ENCODE measurements at regions not wholly inside any gene's neighbourhood (a gene's known extent, or its start where the extent isn't known, plus 50 kb on each side); places are given as distances from the start of the nearest gene placed in this dataset.

GRCh38 chr14:54106661-54107377 lies 150.2 kb upstream of the BMP4 start:
- FAIRE-seq (no peak), DNase-seq (ENCODE audit: low read depth in 1 of 2, low spot score in 2 of 2) (no peak)
- no peak overlapping the region for H2BK5ac ChIP-seq (ENCODE audit: low read depth, low read length)
- no peak overlapping the region for H4K5ac ChIP-seq (ENCODE audit: insufficient read length, low read depth, low read length)
- H3K56ac ChIP-seq (replicated peaks; ENCODE audit: insufficient read length, low read depth, low read length), result no peak overlapping the region
- TF ChIP-seq SIN3A (conservative IDR thresholded peaks at IDR 0.05 in 1 of 2, IDR thresholded peaks at IDR 0.05 in 1 of 2; ENCODE audit: low read depth in 1 of 2, low read length in 2 of 2), result no peak
- TF ChIP-seq JUND (IDR thresholded peaks at IDR 0.05; ENCODE audit: low read length), result no peak
- TF ChIP-seq RNF2 (IDR thresholded peaks at IDR 0.05; ENCODE audit: borderline replicate concordance, low read depth, low read length, missing control alignments, poor library complexity, severe bottlenecking), result no peak
- no peak for TF ChIP-seq JUN (IDR thresholded peaks at IDR 0.05; ENCODE audit: low read depth, low read length)
- TF ChIP-seq TEAD4 (IDR thresholded peaks at IDR 0.05; ENCODE audit: low read depth, low read length), result peak; percentile 91
- no peak for TF ChIP-seq ASH2L (IDR thresholded peaks at IDR 0.05; ENCODE audit: low read length)
- H3K79me2 ChIP-seq (ENCODE audit: control insufficient read depth in 1 of 2, insufficient read depth in 2 of 2, low read length in 2 of 2), result no peaks in the 10 kb centered on the region
- POLR2A ChIA-PET (ENCODE audit: partially characterized antibody), result no interaction called here
- H4K91ac ChIP-seq (replicated peaks; ENCODE audit: insufficient read length, low read length), result no peak overlapping the region
- no peaks in the 10 kb centered on the region for H4K20me1 ChIP-seq (replicated peaks in 1 of 2; ENCODE audit: control insufficient read depth in 1 of 2, insufficient read depth in 2 of 2, low read length in 2 of 2)
- H2BK20ac ChIP-seq (ENCODE audit: low read length), result no peak overlapping the region
- H3K4me3 ChIP-seq (ENCODE audit: extremely low read depth in 1 of 4, insufficient read depth in 2 of 4, low read depth in 3 of 4, low read length in 4 of 4), result no peak overlapping the region
- no peak overlapping the region for H3K14ac ChIP-seq (ENCODE audit: insufficient read length)
- no peak overlapping the region for H3K27ac ChIP-seq (ENCODE audit: low read depth, low read length)
- H2AFZ ChIP-seq (ENCODE audit: low read length), result no peak overlapping the region
- H3K36me3 ChIP-seq (ENCODE audit: control insufficient read depth in 2 of 4, insufficient read depth in 4 of 4, low read length in 3 of 4), result no peaks in the 10 kb centered on the region
- CTCF ChIA-PET (ENCODE audit: partially characterized antibody), result interaction anchor here (0.6 to 1.3 kb wide), 4 partner anchors 10 to 219 kb away, joined by 3 read pairs; no protein-coding TSS in a partner anchor
- no peak overlapping the region for H3K9ac ChIP-seq (replicated peaks in 1 of 4; ENCODE audit: extremely low read depth in 1 of 4, low read depth in 3 of 4, low read length in 3 of 4)
- H3K27me3 ChIP-seq (replicated peaks in 1 of 4; ENCODE audit: control insufficient read depth in 3 of 4, extremely low read depth in 1 of 4, insufficient read depth in 3 of 4, low read length in 3 of 4), result no peaks in the 10 kb centered on the region
- no peak overlapping the region for H3K23ac ChIP-seq (ENCODE audit: insufficient read length)
- no peaks in the 10 kb centered on the region for H3K9me3 ChIP-seq (ENCODE audit: insufficient read depth in 2 of 2, low read depth in 1 of 2, low read length in 1 of 2)
- no peak overlapping the region for H3K18ac ChIP-seq (ENCODE audit: extremely low read depth, low read length)
- no peak overlapping the region for H3K4ac ChIP-seq (replicated peaks; ENCODE audit: insufficient read length, low read depth, low read length)
- no peak overlapping the region for H3K4me2 ChIP-seq (ENCODE audit: insufficient read depth in 1 of 2, low read depth in 2 of 2, low read length in 2 of 2)
- no peak overlapping the region for H2BK12ac ChIP-seq (ENCODE audit: low read depth, low read length)
- H2AK5ac ChIP-seq (ENCODE audit: low read depth, low read length), result peak overlapping the region; percentile 68; the same call in 1 of the 2 replicates
- peaks cover 0 to 3% (median 0%) of the 10 kb centered on the region in 4 experiments; a peak in 1 of 7 replicates for H3K4me1 ChIP-seq (replicated peaks in 1 of 4; ENCODE audit: control insufficient read depth in 3 of 4, insufficient read depth in 4 of 4, low read length in 3 of 4)
- H3K23me2 ChIP-seq (ENCODE audit: low read depth, low read length), result no peaks in the 10 kb centered on the region
- H4K8ac ChIP-seq (ENCODE audit: extremely low read depth, insufficient read depth, low read length), result no peak overlapping the region
- H2BK120ac ChIP-seq (replicated peaks; ENCODE audit: low read depth, low read length), result no peak overlapping the region
- WGBS, 2 experiments (ENCODE audit: extremely low coverage in 1 of 2, insufficient coverage in 1 of 2, insufficient read length in 1 of 2, insufficient replicate concordance in 2 of 2, low coverage in 1 of 2, low lambda C conversion rate in 2 of 2, missing lambda C conversion rate in 1 of 2), result 77% methylated on average over 6 of the region's 6 CpGs; no CpG with 5 or more reads in 1 of the 2 experiments
- no peak overlapping the region for H2BK15ac ChIP-seq (ENCODE audit: low read length)
- no peaks in the 10 kb centered on the region for H3K79me1 ChIP-seq (ENCODE audit: low read depth, low read length)
